Loucy (cell line): ENCODE measurements at regions not wholly inside any gene's neighbourhood (a gene's known extent, or its start where the extent isn't known, plus 50 kb on each side); places are given as distances from the start of the nearest gene placed in this dataset.

ENCODE experiments used
- CTCF ChIP-seq: fragments of 200-600 bp; sonication (generic); conservative IDR thresholded peaks from 2 replicates; pipeline ENCODE4 v1.5.1; 2014; ENCODE audit warnings: mild to moderate bottlenecking, antibody characterized with exemption, low read length
- EZH2phosphoT487 ChIP-seq: fragments of 200-600 bp; IDR thresholded peaks from 2 replicates; pipeline ENCODE4 v1.6.1; 2018; ENCODE audit warnings: antibody characterized with exemption, mild to moderate bottlenecking, moderate library complexity, borderline replicate concordance

- no peak for TF ChIP-seq CTCF
- no peak for TF ChIP-seq EZH2phosphoT487
Observed at GRCh38 chrX:94942603-94943002, 1268.6 kb downstream of the FAM133A start.
